Glomerular endothelial cell (primary cell): ENCODE measurements at regions not wholly inside any gene's neighbourhood (a gene's known extent, or its start where the extent isn't known, plus 50 kb on each side); places are given as distances from the start of the nearest gene placed in this dataset.

Experiments
- DNase-seq: peaks from one replicate; pipeline ENCODE4 v3.0.0-alpha.2; 2011; ENCODE audit warnings: low read depth, low spot score; ENCODE audit errors: extremely low read depth

DNA sequence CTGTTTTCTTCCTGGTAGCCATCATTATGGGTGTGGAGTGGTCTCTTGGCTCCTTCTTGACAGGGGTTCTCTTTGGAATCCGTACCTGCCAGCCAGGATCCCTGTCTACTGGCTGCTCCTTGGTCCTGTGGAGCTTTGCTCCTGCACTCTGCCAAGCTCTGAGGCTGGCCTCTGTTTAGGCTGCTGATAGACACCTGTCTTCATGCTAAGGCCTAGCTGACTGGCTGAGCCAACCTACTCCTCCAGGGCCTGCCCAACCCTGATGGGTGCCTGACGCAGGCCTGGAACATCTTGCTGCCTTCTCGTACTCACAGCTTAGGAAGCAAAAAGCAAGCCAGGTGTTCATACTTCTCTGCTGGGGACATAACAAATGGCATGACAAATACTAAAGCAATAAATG is 333.6 kb upstream of the ZNF32 start:
- no peak for DNase-seq

DNA sequence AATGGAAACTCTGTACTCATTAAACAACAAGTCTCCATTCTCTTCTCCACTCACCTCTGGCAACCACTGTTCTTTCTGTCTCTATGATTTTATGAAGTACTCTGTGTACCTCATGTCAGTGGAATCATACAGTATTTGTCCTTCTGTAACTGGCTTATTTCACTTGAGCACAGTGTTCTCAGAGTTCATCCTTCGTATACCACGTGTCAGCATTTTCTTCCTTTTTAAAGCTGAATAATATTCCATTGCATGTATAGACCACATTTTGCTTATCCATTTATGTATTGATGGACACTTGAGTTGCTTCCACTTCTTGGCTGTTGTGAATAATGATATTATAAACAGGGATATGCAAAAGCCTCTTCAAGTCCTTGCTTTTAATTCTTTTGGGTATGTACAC is 333.0 kb upstream of the ZNF32 start:
- no peak for DNase-seq

GRCh38 chr10:43981232-43981631 is 332.6 kb upstream of the ZNF32 start:
- DNase-seq = no peak

GRCh38 chr10:43980715-43981114 is 332.0 kb upstream of the ZNF32 start:
- no peak for DNase-seq

DNA sequence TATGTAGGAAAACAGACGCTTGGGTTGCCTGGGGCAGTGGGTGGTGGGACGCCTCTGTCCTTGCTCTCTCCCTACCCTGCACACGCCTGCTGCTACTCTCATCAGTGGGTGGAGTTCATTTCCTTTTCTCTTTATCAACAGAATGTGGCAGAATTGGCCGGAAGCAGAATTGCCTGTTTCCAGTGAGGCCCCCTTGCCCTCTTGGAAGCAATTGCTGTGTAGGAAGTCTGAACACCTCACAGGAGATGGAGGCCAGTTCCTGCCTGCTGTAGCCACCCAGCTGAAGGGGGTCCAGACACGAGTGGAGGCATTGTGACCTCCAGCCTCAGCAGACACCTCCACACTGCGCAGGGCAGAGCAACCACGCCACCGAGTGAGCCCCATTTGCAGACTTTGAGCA is 331.6 kb upstream of the ZNF32 start:
- DNase-seq = no peak

DNA sequence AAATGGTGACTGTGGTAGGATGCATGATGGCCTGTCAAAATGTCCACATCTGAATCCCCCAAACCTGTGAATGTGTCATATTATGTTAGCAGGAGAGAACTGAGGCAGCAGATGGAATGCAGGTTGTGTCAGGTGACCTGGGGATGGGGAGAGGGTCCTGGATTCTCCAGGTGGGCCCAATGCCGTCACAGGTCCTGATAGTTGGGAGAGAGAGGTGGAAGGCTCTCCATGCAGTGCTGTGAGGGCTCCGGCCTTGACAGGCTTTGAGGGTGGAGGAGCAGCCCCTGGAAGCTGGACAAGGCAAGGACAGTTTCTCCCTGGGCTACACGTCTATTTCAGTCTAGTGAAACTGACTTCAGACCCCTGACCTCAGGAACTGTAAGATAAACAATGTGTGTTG is 330.9 kb upstream of the ZNF32 start:
- DNase-seq = no peak

DNA sequence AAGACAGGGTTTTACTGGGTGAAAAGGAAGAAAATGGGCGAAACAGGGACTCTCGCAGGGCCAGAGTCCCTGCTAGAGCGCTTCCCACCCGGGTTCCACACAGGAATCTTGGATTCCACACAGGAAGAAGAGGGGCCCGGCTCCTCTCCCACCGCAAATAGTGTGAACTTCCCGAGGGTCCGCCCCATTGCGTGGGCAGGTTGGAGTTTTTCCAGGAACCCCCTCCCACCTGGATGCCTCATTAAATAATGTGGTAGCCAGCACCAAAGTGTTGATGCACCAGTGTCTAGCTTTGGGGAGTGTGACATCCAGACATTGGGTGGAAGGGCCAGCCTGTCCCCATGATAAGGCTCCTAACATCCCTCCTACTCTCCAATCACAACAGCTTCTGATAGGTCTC is 330.3 kb upstream of the ZNF32 start:
- no peak for DNase-seq

GRCh38 chr10:43978091-43978490 is 329.4 kb upstream of the ZNF32 start:
- no peak for DNase-seq

GRCh38 chr10:43976292-43976691 is 327.6 kb upstream of the ZNF32 start:
- DNase-seq = no peak

DNA sequence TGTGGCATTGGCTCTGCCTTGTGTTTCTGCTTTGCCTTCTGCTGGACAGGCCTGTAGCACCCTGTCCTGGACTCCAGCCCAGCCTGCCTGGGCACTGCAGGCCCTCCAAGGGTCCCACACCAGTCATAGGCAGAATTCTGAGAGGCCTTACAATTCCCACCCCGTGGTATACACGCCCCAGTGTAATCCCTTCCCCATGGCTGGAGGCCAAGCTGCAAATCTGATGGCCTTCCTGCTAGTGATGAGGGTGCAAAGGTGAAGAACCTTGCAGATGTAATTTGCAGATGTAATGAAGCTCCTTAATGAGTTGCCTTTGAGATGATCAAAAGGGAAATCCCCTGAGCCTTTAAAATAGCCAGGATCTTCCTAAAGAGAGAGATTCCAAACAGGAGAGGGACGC is 325.1 kb upstream of the ZNF32 start:
- no peak for DNase-seq

GRCh38 chr10:43972976-43973647 is 324.4 kb upstream of the ZNF32 start:
- DNase-seq = no peak

- DNase-seq = no peak
Observed at GRCh38 chr10:43971981-43972380, 323.3 kb upstream of the ZNF32 start.

GRCh38 chr10:43971306-43971705 is 322.6 kb upstream of the ZNF32 start:
- no peak for DNase-seq

DNA sequence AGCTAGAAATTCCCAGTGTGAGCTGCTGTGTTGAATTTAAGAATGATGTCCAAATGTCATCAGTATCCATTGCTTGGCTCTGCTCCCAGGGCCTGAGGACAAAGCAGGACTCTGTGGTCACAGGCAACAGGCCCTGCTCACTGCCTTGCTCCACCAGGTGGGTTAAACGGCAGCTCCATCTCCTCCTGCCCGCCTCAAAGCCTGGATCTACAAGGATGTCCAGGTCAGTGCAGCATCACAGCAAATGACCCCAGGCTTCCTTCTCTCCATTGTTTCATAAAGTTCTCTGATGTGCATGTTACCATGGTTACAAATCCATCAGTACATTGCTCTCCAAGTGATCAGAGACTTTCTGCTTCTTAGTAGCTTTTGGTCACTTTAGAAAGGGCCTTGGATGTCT is 322.0 kb upstream of the ZNF32 start:
- no peak for DNase-seq

- DNase-seq = no peak
Observed at GRCh38 chr10:43970018-43970698, 321.5 kb upstream of the ZNF32 start.

- no peak for DNase-seq
Observed at GRCh38 chr10:43969506-43969905, 320.8 kb upstream of the ZNF32 start.

DNA sequence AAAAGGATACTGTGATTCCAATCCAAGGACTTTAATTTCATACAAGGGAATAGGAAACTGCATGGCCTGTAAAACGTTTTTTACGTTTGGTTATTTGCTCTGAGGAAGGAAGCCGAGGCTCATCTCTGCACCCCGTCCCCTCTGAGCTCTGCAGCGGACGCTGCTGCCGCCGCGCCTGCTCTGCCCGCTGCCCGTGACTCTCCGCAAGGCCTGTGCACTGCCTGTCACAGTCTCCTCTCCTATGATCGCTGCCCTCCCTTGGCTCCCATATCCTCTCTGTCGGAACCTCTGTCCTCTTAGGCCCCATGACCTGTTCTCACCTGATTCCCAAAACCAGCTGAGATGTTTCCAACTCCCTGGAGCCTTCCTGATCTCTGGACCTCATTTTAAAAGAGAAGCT is 320.3 kb upstream of the ZNF32 start:
- no peak for DNase-seq

GRCh38 chr10:43968076-43968475 is 319.4 kb upstream of the ZNF32 start:
- DNase-seq = no peak

DNA sequence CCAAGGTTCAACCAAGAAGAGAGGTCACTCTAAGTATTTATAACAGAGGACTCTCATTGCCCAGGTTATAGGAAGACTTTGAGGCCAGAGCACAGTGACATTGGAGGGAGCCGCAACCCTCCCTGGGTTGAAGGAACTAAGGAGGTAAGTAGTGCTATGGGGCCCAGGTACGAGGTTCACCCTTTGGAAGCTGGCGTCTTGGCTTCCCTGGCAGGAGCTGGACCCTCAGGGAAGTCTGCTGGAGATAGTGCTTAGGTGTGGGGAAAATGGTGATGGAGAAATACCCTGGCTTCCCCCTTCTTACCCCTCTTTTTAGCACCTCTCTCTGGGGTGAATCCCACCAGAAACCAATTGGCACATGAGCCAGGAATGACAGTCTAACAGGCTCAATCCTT is 317.9 kb upstream of the ZNF32 start:
- DNase-seq = no peak

DNA sequence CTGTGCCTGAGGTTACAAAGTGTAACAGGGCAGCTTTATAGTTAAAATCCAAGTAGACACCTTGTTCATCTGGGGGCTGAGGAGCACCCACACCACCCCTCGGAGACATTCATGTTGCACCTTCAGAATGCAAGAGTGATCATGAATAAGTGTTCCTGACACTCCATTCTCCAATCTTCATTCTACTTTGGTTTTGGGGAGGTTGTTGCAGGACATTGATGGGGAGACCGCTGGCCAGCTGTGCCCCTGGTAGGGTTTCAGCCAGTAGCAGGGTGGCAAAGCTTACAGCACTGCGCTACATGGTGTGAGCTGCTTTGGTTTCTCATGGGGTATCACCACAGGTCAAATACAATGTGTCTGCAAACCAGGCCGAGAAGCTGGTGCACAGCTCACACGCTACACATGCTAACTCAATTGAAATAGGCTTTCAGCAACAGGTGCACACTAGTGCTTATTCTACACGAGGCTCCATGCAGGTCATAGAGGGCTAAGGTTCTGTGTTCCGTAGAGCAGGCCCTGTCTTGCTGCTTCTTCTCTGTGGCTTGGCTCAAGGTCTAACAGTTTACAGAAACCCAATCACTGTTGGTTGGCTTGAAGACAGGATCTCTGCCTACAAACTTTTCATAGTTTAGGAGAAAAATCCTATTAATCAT is 317.4 kb upstream of the ZNF32 start:
- no peak for DNase-seq

- no peak for DNase-seq
Observed at GRCh38 chr10:43965033-43965917, 316.6 kb upstream of the ZNF32 start.
